Pancreas (tissue), 10 donors: ENCODE measurements at regions not wholly inside any gene's neighbourhood (a gene's known extent, or its start where the extent isn't known, plus 50 kb on each side); places are given as distances from the start of the nearest gene placed in this dataset.

ENCODE experiments used
- ATAC-seq, 4 donors: fragments of 200-7000 bp; cut with Tn5 transposase; one replicate each; pipeline versions ENCODE4 v1.8.0 to v1.9.1; 2020; ENCODE audit warnings: mild to moderate bottlenecking in 4 of 4, moderate library complexity in 4 of 4
- DNase-seq, 6 donors: peaks; one replicate each; pipeline ENCODE4 v3.0.0-alpha.2; 2020
- FAIRE-seq: peaks from 2 replicates; lab custom pipeline; 2012; peaks lifted over from hg19 to GRCh38; lab: Jason Lieb, UNC
- H3K27ac ChIP-seq, 4 donors: fragments of 200-600 bp; sonication (generic); 1 replicate in 3 of 4; 2 replicates in 1 of 4; pipeline versions ENCODE4 v1.5.0 to v1.8.0; 2020
- H3K27me3 ChIP-seq, 4 donors: fragments of 200-600 bp; one replicate each; pipeline ENCODE4 v1.8.0; 2021
- H3K36me3 ChIP-seq, 3 donors: fragments of 200-600 bp; sonication (generic) in 1 of 3; one replicate each; pipeline versions ENCODE4 v1.5.0 to v1.8.0; 2020 to 2021
- H3K4me1 ChIP-seq, 3 donors: fragments of 200-600 bp; one replicate each; pipeline ENCODE4 v1.8.0; 2021
- H3K4me3 ChIP-seq, 4 donors: fragments of 200-600 bp; sonication (generic) in 2 of 4; one replicate each; pipeline versions ENCODE4 v1.5.0 to v1.8.0; 2020 to 2021
- H3K9me3 ChIP-seq, 4 donors: fragments of 200-600 bp; one replicate each; pipeline ENCODE4 v1.8.0; 2021
- CTCF ChIP-seq, 4 donors: fragments of 200-600 bp; sonication (generic) in 3 of 4; IDR thresholded peaks; one replicate each; pipeline versions ENCODE4 v1.5.0 to v1.8.0; 2021; ENCODE audit warnings: antibody characterized with exemption in 4 of 4
- WGBS, 2 donors: extraction: QIAGEN DNeasy Blood & Tissue Kit; methylation state at CpG; one replicate each; pipeline ENCODE4 v1.1.7; 2013; 5-methylcytosine and 5-hydroxymethylcytosine counted together
- intact Hi-C, 3 donors: fragments of 100-400 bp; cut with DNase I; formaldehyde crosslinking; loops; one replicate each; pipeline versions ENCODE4 v1.11.1 to v1.14.2; 2022
- donor health status: healthy with polysubstance abuse.
- donor health status: DM: no; HTN: no; CAD: no; lungs with moderate emphysema.
- donor health status: DM: no; HTN: no; CAD: no.
- donor health status: control.
- donor health status: control.
- donor health status: Bipolar disorder and iron deficiency.
- donor health status: DM: yes; HTN: yes; CAD: no.
- donor health status: DM: no; HTN: no; CAD: no.
- donor health status: DM: no; HTN: no; CAD: no.
- donor health status: DM: yes; HTN: yes; CAD: no.

GRCh38 chr4:122234686-122235085, 82.6 kb downstream of the BLTP1 start:
- Histone ChIP-seq H3K36me3 (peaks cover 0 to 17% (median 3%) of the 10 kb centered on the region in 3 donors), H3K27me3 (no peaks in the 10 kb centered on the region), H3K9me3 (no peaks in the 10 kb centered on the region), H3K4me1 (no peaks in the 10 kb centered on the region), H3K27ac (no peak overlapping the region), H3K4me3 (no peak overlapping the region)
- FAIRE-seq (no peak), DNase-seq (no peak), ATAC-seq (no peak)
- WGBS, 2 donors = 91 to 94% methylated on average over 3 of the region's 3 CpGs
- no peak for TF ChIP-seq CTCF (IDR thresholded peaks at IDR 0.05)
- intact Hi-C loops = no loop called here

GRCh38 chr4:122243785-122244184, 91.7 kb downstream of the BLTP1 start:
- no peaks in the 10 kb centered on the region for H3K27me3 ChIP-seq
- DNase-seq (no peak), ATAC-seq (no peak), FAIRE-seq (no peak)
- peaks cover 0 to 30% (median 11%) of the 10 kb centered on the region in 3 donors for H3K36me3 ChIP-seq
- H3K4me1 ChIP-seq = no peaks in the 10 kb centered on the region
- intact Hi-C loops = no loop called here
- H3K9me3 ChIP-seq = no peaks in the 10 kb centered on the region
- no peak overlapping the region for H3K27ac ChIP-seq
- no peak for TF ChIP-seq CTCF (IDR thresholded peaks at IDR 0.05)
- 73 to 76% methylated on average over 4 of the region's 4 CpGs for WGBS, 2 donors
- H3K4me3 ChIP-seq = no peak overlapping the region

- ATAC-seq (no peak), DNase-seq (no peak), FAIRE-seq (no peak)
- Histone ChIP-seq H3K4me3 (no peak overlapping the region), H3K9me3 (no peaks in the 10 kb centered on the region), H3K27ac (no peak overlapping the region), H3K4me1 (no peaks in the 10 kb centered on the region), H3K36me3 (peaks cover 0 to 21% (median 11%) of the 10 kb centered on the region in 3 donors), H3K27me3 (no peaks in the 10 kb centered on the region)
- intact Hi-C loops = no loop called here
- TF ChIP-seq CTCF (IDR thresholded peaks at IDR 0.05) = no peak
- 85 to 94% methylated on average over 3 of the region's 3 CpGs for WGBS, 2 donors
These were observed 92.6 kb downstream of the BLTP1 start for GRCh38 chr4:122244764-122245163.

DNA sequence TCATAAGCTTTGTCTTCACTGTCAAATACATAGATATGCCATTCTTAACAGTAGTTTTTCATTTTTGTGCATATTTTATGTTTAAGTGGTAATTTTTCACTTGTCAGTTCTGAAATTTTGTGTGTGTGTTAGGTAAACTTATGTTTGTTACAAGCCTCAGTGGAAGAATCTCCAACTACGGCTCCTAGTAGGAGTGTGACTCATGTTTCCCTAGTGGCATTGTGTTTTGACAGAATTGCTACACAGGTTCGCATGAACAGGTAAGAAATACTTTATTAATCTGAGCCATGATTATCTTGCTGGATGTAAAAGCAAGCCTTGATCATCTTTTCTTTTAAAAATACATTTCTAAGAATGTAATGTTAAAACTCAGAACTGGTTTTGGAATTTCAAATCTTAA, 94.4 kb downstream of the BLTP1 start:
- intact Hi-C loops = no loop called here
- Histone ChIP-seq H3K4me3 (no peak overlapping the region), H3K36me3 (peaks cover 0 to 16% (median 11%) of the 10 kb centered on the region in 3 donors), H3K27ac (no peak overlapping the region), H3K9me3 (no peaks in the 10 kb centered on the region), H3K4me1 (no peaks in the 10 kb centered on the region), H3K27me3 (no peaks in the 10 kb centered on the region)
- no peak for TF ChIP-seq CTCF (IDR thresholded peaks at IDR 0.05)
- ATAC-seq (no peak), FAIRE-seq (no peak), DNase-seq (no peak)
- 95% methylated on average over 2 of the region's 2 CpGs for WGBS, 2 donors

DNA sequence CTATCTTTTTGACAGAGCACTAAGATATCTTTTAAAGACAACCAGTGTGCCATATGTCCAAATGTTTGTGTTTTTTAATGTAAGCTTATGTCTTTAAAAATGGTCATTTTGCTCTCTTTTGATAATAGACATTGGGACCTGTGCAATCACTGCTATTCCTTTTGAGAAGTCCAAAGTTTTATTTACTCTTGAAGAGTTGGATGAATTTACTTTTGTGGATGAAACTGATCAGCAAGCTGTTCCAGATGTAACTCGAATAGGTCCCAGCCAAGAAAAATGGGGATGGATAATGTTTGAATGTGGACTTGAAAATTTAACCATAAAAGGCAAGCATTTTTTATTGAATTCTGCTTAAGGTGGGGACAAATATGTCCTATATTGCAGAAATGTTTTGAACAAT, 97.2 kb downstream of the BLTP1 start:
- WGBS, 2 donors = 59 to 64% methylated on average over 1 of the region's 1 CpG
- Histone ChIP-seq H3K9me3 (no peaks in the 10 kb centered on the region), H3K27ac (no peak overlapping the region), H3K4me3 (no peak overlapping the region), H3K4me1 (no peaks in the 10 kb centered on the region), H3K27me3 (no peaks in the 10 kb centered on the region), H3K36me3 (peaks cover 0 to 36% (median 11%) of the 10 kb centered on the region in 3 donors)
- DNase-seq (no peak), FAIRE-seq (no peak), ATAC-seq (no peak)
- TF ChIP-seq CTCF (IDR thresholded peaks at IDR 0.05) = no peak
- intact Hi-C loops = no loop called here
